OCI-LY1 (cell line): ENCODE measurements at regions not wholly inside any gene's neighbourhood (a gene's known extent, or its start where the extent isn't known, plus 50 kb on each side); places are given as distances from the start of the nearest gene placed in this dataset.

ENCODE experiments used
- H2AFZ ChIP-seq: fragments of 200-600 bp; sonication (generic), shearing (Covaris generic); 2 replicates; pipeline ENCODE4 v1.6.0; 2014; ENCODE audit warnings: antibody characterized with exemption, mild to moderate bottlenecking, low read length
- H3F3A ChIP-seq: fragments of 200-600 bp; sonication (generic), shearing (Covaris generic); 2 replicates; pipeline ENCODE4 v1.6.0; 2014; ENCODE audit warnings: mild to moderate bottlenecking, antibody characterized with exemption, low read length, moderate library complexity; ENCODE audit not compliant: insufficient read depth
- H3K27ac ChIP-seq: fragments of 200-600 bp; sonication (generic); 2 replicates; pipeline ENCODE4 v1.5.1; 2014; ENCODE audit warnings: low read length, mixed run types, mild to moderate bottlenecking, low read depth; ENCODE audit not compliant: poor library complexity, severe bottlenecking
- H3K27me3 ChIP-seq: fragments of 200-600 bp; sonication (generic); 2 replicates; pipeline ENCODE4 v1.6.0; 2014; ENCODE audit warnings: antibody characterized with exemption, mild to moderate bottlenecking, low read length, moderate library complexity; ENCODE audit not compliant: insufficient read depth
- H3K36me3 ChIP-seq: fragments of 200-600 bp; sonication (generic); 2 replicates; pipeline ENCODE4 v1.6.1; 2014; ENCODE audit warnings: mild to moderate bottlenecking, antibody characterized with exemption, low read length, moderate library complexity, mixed read lengths; ENCODE audit not compliant: insufficient read depth
- H3K4me1 ChIP-seq: fragments of 200-600 bp; sonication (generic); 2 replicates; pipeline ENCODE4 v1.5.1; 2014; ENCODE audit warnings: mild to moderate bottlenecking, low read length, moderate library complexity; ENCODE audit not compliant: insufficient read depth, severe bottlenecking
- H3K4me2 ChIP-seq: fragments of 200-600 bp; sonication (generic), shearing (Covaris generic); 2 replicates; pipeline ENCODE4 v1.6.1; 2014; ENCODE audit warnings: low read length
- H3K4me3 ChIP-seq: fragments of 200-600 bp; sonication (generic); 2 replicates; pipeline ENCODE4 v1.5.1; 2014; ENCODE audit warnings: low read length, low read depth, mild to moderate bottlenecking, mixed read lengths; ENCODE audit not compliant: poor library complexity, severe bottlenecking
- H3K79me2 ChIP-seq: fragments of 200-600 bp; shearing (Covaris generic); 2 replicates; pipeline ENCODE4 v1.6.1; 2016; ENCODE audit warnings: mixed run types, low read length, mixed read lengths; ENCODE audit not compliant: insufficient read depth
- H3K9ac ChIP-seq: fragments of 200-600 bp; sonication (generic), shearing (Covaris generic); 2 replicates; pipeline ENCODE4 v1.6.1; 2014; ENCODE audit warnings: mild to moderate bottlenecking, low read length, mixed read lengths
- H3K9me2 ChIP-seq: fragments of 200-600 bp; sonication (generic), shearing (Covaris generic); 2 replicates; pipeline ENCODE4 v1.6.1; 2014; ENCODE audit warnings: low read depth, mild to moderate bottlenecking, low read length, mixed read lengths
- H3K9me3 ChIP-seq: fragments of 200-600 bp; shearing (Covaris generic); 2 replicates; pipeline ENCODE4 v1.6.1; 2014; ENCODE audit warnings: low read length, mixed read lengths
- H4K20me1 ChIP-seq: fragments of 200-600 bp; sonication (generic), shearing (Covaris generic); 2 replicates; pipeline ENCODE4 v1.6.0; 2016; ENCODE audit warnings: mild to moderate bottlenecking, low read length; ENCODE audit not compliant: insufficient read depth
- EZH2 ChIP-seq: fragments of 200-600 bp; sonication (generic), shearing (Covaris generic); IDR thresholded peaks from 2 replicates; pipeline ENCODE4 v1.8.0; 2017; ENCODE audit warnings: borderline replicate concordance, mixed run types, mild to moderate bottlenecking, antibody characterized with exemption, low read length, moderate library complexity, mixed read lengths
- TF ChIP-seq, protein P1 (sequence below): fragments of 200-600 bp; sonication (generic), shearing (Covaris generic); IDR thresholded peaks from 2 replicates; pipeline ENCODE4 v1.5.1; 2017; ENCODE audit warnings: mild to moderate bottlenecking, antibody characterized with exemption, low read length, moderate library complexity, mixed read lengths

DNA sequence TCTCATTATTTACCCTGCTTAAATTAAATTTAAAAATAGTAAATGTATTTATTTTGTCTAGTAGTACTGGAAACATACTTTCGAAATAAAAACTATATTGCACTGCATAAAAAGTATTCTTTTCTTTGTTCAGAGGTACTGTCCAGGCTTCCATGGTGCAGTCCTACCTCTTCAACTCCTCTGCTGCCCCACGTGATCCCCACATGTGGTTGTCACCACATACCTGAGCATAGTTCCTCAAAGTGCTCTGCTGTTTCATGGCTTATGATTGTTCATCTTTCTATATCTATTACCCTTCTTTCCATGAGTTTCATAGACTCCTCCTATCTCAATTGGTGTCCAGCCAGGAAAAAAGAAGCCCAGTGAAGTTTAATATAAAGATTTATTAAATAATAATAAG, 317.5 kb upstream of the OR4E1 start:
- H3K9me3 ChIP-seq = no peaks in the 10 kb centered on the region
- H3K9ac ChIP-seq = no peak overlapping the region
- no peaks in the 10 kb centered on the region for H3K79me2 ChIP-seq
- H4K20me1 ChIP-seq = no peaks in the 10 kb centered on the region
- no peak overlapping the region for H3K4me3 ChIP-seq
- no peak for TF ChIP-seq EZH2
- TF ChIP-seq, protein P1, sequence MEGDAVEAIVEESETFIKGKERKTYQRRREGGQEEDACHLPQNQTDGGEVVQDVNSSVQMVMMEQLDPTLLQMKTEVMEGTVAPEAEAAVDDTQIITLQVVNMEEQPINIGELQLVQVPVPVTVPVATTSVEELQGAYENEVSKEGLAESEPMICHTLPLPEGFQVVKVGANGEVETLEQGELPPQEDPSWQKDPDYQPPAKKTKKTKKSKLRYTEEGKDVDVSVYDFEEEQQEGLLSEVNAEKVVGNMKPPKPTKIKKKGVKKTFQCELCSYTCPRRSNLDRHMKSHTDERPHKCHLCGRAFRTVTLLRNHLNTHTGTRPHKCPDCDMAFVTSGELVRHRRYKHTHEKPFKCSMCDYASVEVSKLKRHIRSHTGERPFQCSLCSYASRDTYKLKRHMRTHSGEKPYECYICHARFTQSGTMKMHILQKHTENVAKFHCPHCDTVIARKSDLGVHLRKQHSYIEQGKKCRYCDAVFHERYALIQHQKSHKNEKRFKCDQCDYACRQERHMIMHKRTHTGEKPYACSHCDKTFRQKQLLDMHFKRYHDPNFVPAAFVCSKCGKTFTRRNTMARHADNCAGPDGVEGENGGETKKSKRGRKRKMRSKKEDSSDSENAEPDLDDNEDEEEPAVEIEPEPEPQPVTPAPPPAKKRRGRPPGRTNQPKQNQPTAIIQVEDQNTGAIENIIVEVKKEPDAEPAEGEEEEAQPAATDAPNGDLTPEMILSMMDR = no peak
- H3F3A ChIP-seq = no peaks in the 10 kb centered on the region
- H3K36me3 ChIP-seq = no peaks in the 10 kb centered on the region
- H3K27me3 ChIP-seq = no peaks in the 10 kb centered on the region
- H2AFZ ChIP-seq = no peak overlapping the region
- no peaks in the 10 kb centered on the region for H3K4me1 ChIP-seq
- no peaks in the 10 kb centered on the region for H3K9me2 ChIP-seq
- H3K4me2 ChIP-seq = no peak overlapping the region
- H3K27ac ChIP-seq = no peak overlapping the region

DNA sequence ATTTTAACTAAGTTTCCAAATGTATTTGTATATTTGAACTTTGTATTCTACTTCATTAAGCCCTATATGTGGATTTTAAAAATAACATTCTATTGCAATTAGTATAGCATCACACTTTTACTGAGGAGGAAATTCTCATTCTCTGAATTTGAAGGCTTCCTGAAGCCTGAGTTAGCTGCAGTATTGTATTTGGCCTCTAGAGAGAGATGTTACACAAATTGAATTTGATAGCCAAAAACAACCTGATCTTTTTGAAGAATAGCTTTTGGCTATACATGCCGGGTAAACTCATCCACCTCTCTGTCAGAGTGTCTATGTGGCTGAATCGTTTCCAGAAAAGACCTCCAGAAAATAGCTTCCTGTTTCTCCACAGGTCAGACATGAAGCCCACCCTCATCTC, 316.5 kb upstream of the OR4E1 start:
- no peaks in the 10 kb centered on the region for H3K9me3 ChIP-seq
- H3K79me2 ChIP-seq = no peaks in the 10 kb centered on the region
- H3F3A ChIP-seq = no peaks in the 10 kb centered on the region
- no peaks in the 10 kb centered on the region for H3K27me3 ChIP-seq
- H3K27ac ChIP-seq = no peak overlapping the region
- no peaks in the 10 kb centered on the region for H4K20me1 ChIP-seq
- H3K4me2 ChIP-seq = no peak overlapping the region
- no peak overlapping the region for H3K4me3 ChIP-seq
- no peak overlapping the region for H3K9ac ChIP-seq
- TF ChIP-seq, protein P1 = peak; percentile 48
- no peak for TF ChIP-seq EZH2
- no peaks in the 10 kb centered on the region for H3K4me1 ChIP-seq
- no peaks in the 10 kb centered on the region for H3K9me2 ChIP-seq
- no peaks in the 10 kb centered on the region for H3K36me3 ChIP-seq
- no peak overlapping the region for H2AFZ ChIP-seq

DNA sequence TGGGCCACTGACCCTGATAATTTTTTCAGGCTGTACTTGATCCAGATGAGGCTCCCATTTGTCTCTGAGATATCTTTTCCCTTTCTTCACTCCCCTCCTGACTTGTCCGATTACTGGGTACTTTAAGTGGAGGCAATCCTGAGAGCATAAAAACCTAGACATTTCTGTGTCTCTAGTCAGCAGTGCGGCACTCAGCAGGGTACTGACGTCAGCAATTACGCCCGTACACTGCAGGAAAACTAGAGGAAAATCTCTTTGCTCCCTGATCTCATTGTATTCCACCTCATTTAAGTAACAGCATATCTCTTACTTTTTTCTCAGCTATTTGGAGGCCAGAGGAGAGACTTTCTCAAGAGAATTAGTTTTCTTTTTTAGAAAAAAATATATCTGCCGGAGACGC, 315.5 kb upstream of the OR4E1 start:
- Histone ChIP-seq H3K4me3 (no peak overlapping the region), H3K4me1 (no peaks in the 10 kb centered on the region), H3K27me3 (no peaks in the 10 kb centered on the region), H3K27ac (no peak overlapping the region), H4K20me1 (no peaks in the 10 kb centered on the region), H3K36me3 (no peaks in the 10 kb centered on the region), H3K9me2 (no peaks in the 10 kb centered on the region), H3F3A (no peaks in the 10 kb centered on the region), H3K79me2 (no peaks in the 10 kb centered on the region), H2AFZ (no peak overlapping the region), H3K4me2 (no peak overlapping the region), H3K9me3 (no peaks in the 10 kb centered on the region), H3K9ac (no peak overlapping the region)
- TF ChIP-seq, protein P1 = no peak
- no peak for TF ChIP-seq EZH2
